H1 (cell line): ENCODE measurements at regions not wholly inside any gene's neighbourhood (a gene's known extent, or its start where the extent isn't known, plus 50 kb on each side); places are given as distances from the start of the nearest gene placed in this dataset.

Experiments used
- CTCF ChIA-PET: fragments of 300-600 bp; sonication (Branson Sonifier 250); formaldehyde crosslinking; loops from one replicate; lab custom pipeline; 2021; ENCODE audit not compliant: partially characterized antibody; lab: Charles Lee
- POLR2A ChIA-PET: fragments of 300-600 bp; sonication (Branson Sonifier 250); formaldehyde crosslinking; loops from one replicate; lab custom pipeline; 2021; ENCODE audit warnings: inconsistent platforms; ENCODE audit not compliant: partially characterized antibody; lab: Charles Lee
- DNase-seq, 2 experiments: peaks; one replicate each; pipeline versions ENCODE4 v3.0.0 to v3.0.0-alpha.2; 2010 to 2022; ENCODE audit warnings: low spot score in 2 of 2, low read depth in 1 of 2, mixed read lengths in 1 of 2
- FAIRE-seq: peaks from 2 replicates; lab custom pipeline; 2011; peaks lifted over from hg19 to GRCh38; lab: Jason Lieb, UNC
- H2AFZ ChIP-seq: 2 replicates; pipeline ENCODE4 v1.8.1; 2012; ENCODE audit warnings: low read length, inconsistent platforms
- H2AK5ac ChIP-seq: 2 replicates; pipeline ENCODE4 v1.6.1; 2013; ENCODE audit warnings: low read depth, low read length
- H2BK120ac ChIP-seq: replicated peaks from 2 replicates; pipeline ENCODE3; 2013; ENCODE audit warnings: low read depth, low read length, inconsistent platforms
- H2BK12ac ChIP-seq: 2 replicates; pipeline ENCODE4 v1.6.1; 2013; ENCODE audit warnings: low read depth, low read length
- H2BK15ac ChIP-seq: 2 replicates; pipeline ENCODE4 v1.6.1; 2013; ENCODE audit warnings: low read length
- H2BK20ac ChIP-seq: 2 replicates; pipeline ENCODE4 v1.6.1; 2013; ENCODE audit warnings: low read length
- H2BK5ac ChIP-seq: 2 replicates; pipeline ENCODE4 v1.6.1; 2013; ENCODE audit warnings: low read depth, low read length
- H3K14ac ChIP-seq: 2 replicates; pipeline ENCODE4 v1.6.1; 2013; ENCODE audit warnings: inconsistent platforms; ENCODE audit not compliant: insufficient read length
- H3K18ac ChIP-seq: 2 replicates; pipeline ENCODE4 v1.6.1; 2013; ENCODE audit warnings: low read length; ENCODE audit errors: extremely low read depth
- H3K23ac ChIP-seq: 2 replicates; pipeline ENCODE4 v1.6.1; 2013; ENCODE audit warnings: inconsistent platforms; ENCODE audit not compliant: insufficient read length
- H3K23me2 ChIP-seq: 2 replicates; pipeline ENCODE4 v1.6.1; 2013; ENCODE audit warnings: low read depth, low read length
- H3K27ac ChIP-seq: 2 replicates; pipeline ENCODE4 v1.6.1; 2011; ENCODE audit warnings: low read depth, low read length, inconsistent platforms
- H3K27me3 ChIP-seq, 4 experiments: replicated peaks in 1 of 4; 1 replicate in 1 of 4; 2 replicates in 3 of 4; pipeline versions ENCODE4 v1.6.1 to v1.8.1; 2011 to 2013; ENCODE audit warnings: low read length in 3 of 4, mild to moderate bottlenecking in 3 of 4, inconsistent platforms in 2 of 4, mixed read lengths in 2 of 4, moderate library complexity in 1 of 4; ENCODE audit not compliant: control insufficient read depth in 3 of 4, insufficient read depth in 3 of 4; ENCODE audit errors: extremely low read depth in 1 of 4
- H3K36me3 ChIP-seq, 4 experiments: 2 replicates each; pipeline versions ENCODE4 v1.6.1 to v1.8.1; 2011 to 2013; ENCODE audit warnings: mild to moderate bottlenecking in 4 of 4, low read length in 3 of 4, moderate library complexity in 2 of 4, control low read depth in 1 of 4, inconsistent platforms in 1 of 4; ENCODE audit not compliant: insufficient read depth in 4 of 4, control insufficient read depth in 2 of 4
- H3K4ac ChIP-seq: replicated peaks from 2 replicates; pipeline ENCODE3; 2013; ENCODE audit warnings: low read length, low read depth, mixed read lengths, inconsistent platforms; ENCODE audit not compliant: insufficient read length
- H3K4me1 ChIP-seq, 4 experiments: replicated peaks in 1 of 4; 1 replicate in 1 of 4; 2 replicates in 3 of 4; pipeline versions ENCODE4 v1.6.1 to v1.8.1; 2011 to 2013; ENCODE audit warnings: low read length in 3 of 4, inconsistent platforms in 2 of 4, mixed read lengths in 1 of 4; ENCODE audit not compliant: insufficient read depth in 4 of 4, control insufficient read depth in 3 of 4
- H3K4me2 ChIP-seq, 2 experiments: 2 replicates each; pipeline versions ENCODE4 v1.6.1 to v1.8.1; 2011 to 2013; ENCODE audit warnings: low read depth in 2 of 2, low read length in 2 of 2, control low read depth in 1 of 2, inconsistent platforms in 1 of 2, mild to moderate bottlenecking in 1 of 2; ENCODE audit not compliant: insufficient read depth in 1 of 2
- H3K4me3 ChIP-seq, 4 experiments: fragments of 200-600, 300-600 bp in 1 of 4; sonication (generic), shearing (Covaris generic), sonication (Bioruptor Twin) in 1 of 4; 2 replicates each; pipeline versions ENCODE4 v1.5.1 to v1.8.1; 2011 to 2016; ENCODE audit warnings: low read length in 4 of 4, low read depth in 3 of 4, control low read depth in 2 of 4, inconsistent platforms in 2 of 4, mild to moderate bottlenecking in 2 of 4, mixed read lengths in 1 of 4, moderate library complexity in 1 of 4; ENCODE audit not compliant: insufficient read depth in 2 of 4; ENCODE audit errors: extremely low read depth in 1 of 4
- H3K56ac ChIP-seq: replicated peaks from 2 replicates; pipeline ENCODE3; 2013; ENCODE audit warnings: low read depth, mild to moderate bottlenecking, mixed read lengths, low read length, inconsistent platforms; ENCODE audit not compliant: insufficient read length
- H3K79me1 ChIP-seq: 2 replicates; pipeline ENCODE4 v1.6.1; 2013; ENCODE audit warnings: low read depth, low read length, control low read depth
- H3K79me2 ChIP-seq, 2 experiments: 2 replicates each; pipeline versions ENCODE4 v1.6.1 to v1.8.1; 2012 to 2013; ENCODE audit warnings: low read length in 2 of 2, mild to moderate bottlenecking in 2 of 2, inconsistent platforms in 1 of 2; ENCODE audit not compliant: insufficient read depth in 2 of 2, control insufficient read depth in 1 of 2
- H3K9ac ChIP-seq, 4 experiments: replicated peaks in 1 of 4; 1 replicate in 1 of 4; 2 replicates in 3 of 4; pipeline versions ENCODE4 v1.6.1 to v1.8.1; 2011 to 2013; ENCODE audit warnings: low read depth in 3 of 4, low read length in 3 of 4, control low read depth in 2 of 4, mild to moderate bottlenecking in 2 of 4, moderate library complexity in 2 of 4, inconsistent platforms in 1 of 4; ENCODE audit errors: extremely low read depth in 1 of 4
- H3K9me3 ChIP-seq, 2 experiments: 2 replicates each; pipeline versions ENCODE4 v1.6.1 to v1.8.1; 2012 to 2013; ENCODE audit warnings: mild to moderate bottlenecking in 2 of 2, moderate library complexity in 2 of 2, control low read depth in 1 of 2, inconsistent platforms in 1 of 2, low read depth in 1 of 2, low read length in 1 of 2, mixed read lengths in 1 of 2; ENCODE audit not compliant: insufficient read depth in 2 of 2
- H4K20me1 ChIP-seq, 2 experiments: replicated peaks in 1 of 2; 2 replicates each; pipeline versions ENCODE3 to v1.8.1; 2011 to 2013; ENCODE audit warnings: inconsistent platforms in 2 of 2, low read length in 2 of 2, mild to moderate bottlenecking in 1 of 2; ENCODE audit not compliant: insufficient read depth in 2 of 2, control insufficient read depth in 1 of 2
- H4K5ac ChIP-seq: 2 replicates; pipeline ENCODE4 v1.6.1; 2013; ENCODE audit warnings: low read length, low read depth, mixed read lengths, inconsistent platforms; ENCODE audit not compliant: insufficient read length
- H4K8ac ChIP-seq: 2 replicates; pipeline ENCODE4 v1.8.0; 2013; ENCODE audit warnings: mild to moderate bottlenecking, moderate library complexity, low read length, inconsistent platforms; ENCODE audit not compliant: insufficient read depth; ENCODE audit errors: extremely low read depth
- H4K91ac ChIP-seq: replicated peaks from 2 replicates; pipeline ENCODE3; 2013; ENCODE audit warnings: low read length, mixed read lengths, inconsistent platforms; ENCODE audit not compliant: insufficient read length
- CTBP2 ChIP-seq: IDR thresholded peaks from 2 replicates; pipeline ENCODE4 v1.7.0; 2011; ENCODE audit warnings: borderline replicate concordance, mild to moderate bottlenecking, moderate library complexity, mixed read lengths, low read length; ENCODE audit not compliant: insufficient read depth, insufficient read length
- EP300 ChIP-seq, 2 experiments: IDR thresholded peaks; 1 replicate in 1 of 2; 2 replicates in 1 of 2; pipeline ENCODE4 v1.6.1; 2011 to 2012; ENCODE audit warnings: low read depth in 2 of 2, low read length in 2 of 2, mild to moderate bottlenecking in 2 of 2, borderline replicate concordance in 1 of 2, inconsistent platforms in 1 of 2, moderate library complexity in 1 of 2
- RNF2 ChIP-seq: fragments of 200-900, 300-1000 bp; sonication (generic); IDR thresholded peaks from 2 replicates; pipeline ENCODE4 v1.7.1; 2016; ENCODE audit warnings: borderline replicate concordance, low read depth, mild to moderate bottlenecking, antibody characterized with exemption, low read length; ENCODE audit not compliant: poor library complexity, severe bottlenecking; ENCODE audit errors: missing control alignments
- SIN3A ChIP-seq, 2 experiments: IDR thresholded peaks in 1 of 2; conservative IDR thresholded peaks in 1 of 2; 2 replicates each; pipeline ENCODE4 v1.6.1; 2011 to 2012; ENCODE audit warnings: low read length in 2 of 2, improper control_type of control experiment in 1 of 2, low read depth in 1 of 2, mild to moderate bottlenecking in 1 of 2
- WGBS, 2 experiments: shearing (Covaris generic) in 1 of 2; methylation state at CpG; one replicate each; pipeline versions ENCODE4 v1.1.6 to v1.1.7; 2013 to 2015; ENCODE audit warnings: low lambda C conversion rate in 2 of 2, mixed read lengths in 2 of 2, inconsistent platforms in 1 of 2, low coverage in 1 of 2, missing lambda C conversion rate in 1 of 2; ENCODE audit not compliant: insufficient replicate concordance in 2 of 2, insufficient coverage in 1 of 2, insufficient read length in 1 of 2; ENCODE audit errors: extremely low coverage in 1 of 2, missing lambda C conversion rate in 1 of 2; 5-methylcytosine and 5-hydroxymethylcytosine counted together
- TF ChIP-seq, protein P1 (sequence below): IDR thresholded peaks from 2 replicates; pipeline ENCODE4 v1.6.1; 2011; ENCODE audit warnings: low read depth, mild to moderate bottlenecking, low read length; ENCODE audit not compliant: insufficient read depth

DNA sequence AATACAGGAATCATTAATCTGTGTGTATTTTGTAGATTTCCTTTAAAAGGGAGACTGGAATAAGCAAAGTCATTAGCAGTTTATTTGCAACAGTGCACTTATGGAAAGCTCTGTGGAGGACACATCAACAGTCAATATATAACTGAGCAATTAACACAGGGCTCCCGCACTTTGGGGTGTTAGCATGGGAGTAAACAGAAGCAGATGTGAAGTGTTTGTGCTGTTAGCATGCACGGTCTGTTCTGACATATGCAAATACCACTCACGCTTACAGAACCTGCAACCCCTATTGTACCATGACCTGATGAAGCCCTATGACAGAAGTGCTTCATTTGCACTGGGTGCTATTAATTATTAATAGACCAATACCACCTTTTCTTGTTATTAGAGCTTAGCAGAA, 118.9 kb downstream of the PPP1R3A start:
- DNase-seq: no peak
- Histone ChIP-seq H4K20me1 (no peaks in the 10 kb centered on the region), H3K79me1 (no peaks in the 10 kb centered on the region), H2AFZ (no peak overlapping the region), H3K9me3 (no peaks in the 10 kb centered on the region), H2BK20ac (no peak overlapping the region), H3K27ac (no peak overlapping the region), H3K4me3 (no peak overlapping the region), H3K36me3 (no peaks in the 10 kb centered on the region), H4K5ac (no peak overlapping the region), H3K4me1 (no peaks in the 10 kb centered on the region), H4K91ac (no peak overlapping the region), H2BK15ac (no peak overlapping the region), H2BK12ac (no peak overlapping the region), H3K4ac (no peak overlapping the region), H3K56ac (no peak overlapping the region), H3K79me2 (no peaks in the 10 kb centered on the region), H3K27me3 (no peaks in the 10 kb centered on the region), H3K4me2 (no peak overlapping the region), H3K23me2 (no peaks in the 10 kb centered on the region), H2BK5ac (no peak overlapping the region), H2BK120ac (no peak overlapping the region), H2AK5ac (no peak overlapping the region), H4K8ac (no peak overlapping the region), H3K9ac (no peak overlapping the region), H3K14ac (no peak overlapping the region), H3K23ac (no peak overlapping the region), H3K18ac (no peak overlapping the region)
- FAIRE-seq: no peak
- POLR2A ChIA-PET: no interaction called here
- 86% methylated on average over 3 of the region's 3 CpGs; no CpG with 5 or more reads in 1 of the 2 experiments for WGBS, 2 experiments
- CTCF ChIA-PET: no interaction called here
- TF ChIP-seq RNF2 (no peak), SIN3A (conservative IDR thresholded peaks at IDR 0.05 in 1 of 2, IDR thresholded peaks at IDR 0.05 in 1 of 2; ENCODE audit: low read depth in 1 of 2, low read length in 2 of 2) (no peak), CTBP2 (no peak), EP300 (IDR thresholded peaks at IDR 0.05; ENCODE audit: borderline replicate concordance in 1 of 2, low read depth in 2 of 2, low read length in 2 of 2) (no peak)
- TF ChIP-seq, protein P1, sequence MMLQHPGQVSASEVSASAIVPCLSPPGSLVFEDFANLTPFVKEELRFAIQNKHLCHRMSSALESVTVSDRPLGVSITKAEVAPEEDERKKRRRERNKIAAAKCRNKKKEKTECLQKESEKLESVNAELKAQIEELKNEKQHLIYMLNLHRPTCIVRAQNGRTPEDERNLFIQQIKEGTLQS: no peak
